Mucosa of stomach (tissue), 1 donor: ENCODE measurements at regions not wholly inside any gene's neighbourhood (a gene's known extent, or its start where the extent isn't known, plus 50 kb on each side); places are given as distances from the start of the nearest gene placed in this dataset.

Source experiments
- H3K27me3 ChIP-seq: one replicate; pipeline ENCODE4 v1.7.0; 2013; ENCODE audit warnings: mild to moderate bottlenecking, low read length; ENCODE audit not compliant: control insufficient read depth, insufficient read depth
- H3K36me3 ChIP-seq: one replicate; pipeline ENCODE4 v1.7.0; 2013; ENCODE audit warnings: low read length; ENCODE audit not compliant: control insufficient read depth, insufficient read depth
- H3K4me1 ChIP-seq: one replicate; pipeline ENCODE4 v1.7.0; 2013; ENCODE audit warnings: mild to moderate bottlenecking, low read length; ENCODE audit not compliant: control insufficient read depth, insufficient read depth
- H3K4me3 ChIP-seq: one replicate; pipeline ENCODE4 v1.7.0; 2013; ENCODE audit warnings: low read length
- H3K9ac ChIP-seq: one replicate; pipeline ENCODE4 v1.7.0; 2013; ENCODE audit warnings: mild to moderate bottlenecking, low read length, moderate library complexity
- H3K9me3 ChIP-seq: one replicate; pipeline ENCODE4 v1.7.0; 2013; ENCODE audit warnings: mild to moderate bottlenecking, low read length, moderate library complexity; ENCODE audit not compliant: control insufficient read depth
- donor health status: Pancreatic carcinoma.

DNA sequence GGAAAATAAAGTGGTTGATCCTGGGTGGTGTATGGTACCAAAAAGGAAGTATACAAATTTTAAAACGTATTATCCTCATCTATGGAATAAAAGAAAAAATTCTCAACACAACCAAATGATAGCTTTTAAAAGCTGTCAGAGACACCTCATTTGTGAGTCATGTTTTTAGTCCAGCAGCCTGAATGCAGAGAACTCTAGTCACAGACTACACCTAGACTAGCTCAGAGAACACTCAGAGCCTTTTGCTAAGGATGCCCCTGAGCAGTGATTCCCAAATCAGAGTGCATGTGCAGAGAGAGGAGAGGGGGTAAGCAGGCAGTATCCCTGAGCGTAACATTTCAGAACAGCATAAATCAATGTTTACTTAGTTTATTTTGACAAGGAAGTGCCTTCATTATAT is 809.3 kb downstream of the HACE1 start:
- no peak overlapping the region for H3K9ac ChIP-seq
- H3K9me3 ChIP-seq = no peaks in the 10 kb centered on the region
- H3K36me3 ChIP-seq = no peaks in the 10 kb centered on the region

DNA sequence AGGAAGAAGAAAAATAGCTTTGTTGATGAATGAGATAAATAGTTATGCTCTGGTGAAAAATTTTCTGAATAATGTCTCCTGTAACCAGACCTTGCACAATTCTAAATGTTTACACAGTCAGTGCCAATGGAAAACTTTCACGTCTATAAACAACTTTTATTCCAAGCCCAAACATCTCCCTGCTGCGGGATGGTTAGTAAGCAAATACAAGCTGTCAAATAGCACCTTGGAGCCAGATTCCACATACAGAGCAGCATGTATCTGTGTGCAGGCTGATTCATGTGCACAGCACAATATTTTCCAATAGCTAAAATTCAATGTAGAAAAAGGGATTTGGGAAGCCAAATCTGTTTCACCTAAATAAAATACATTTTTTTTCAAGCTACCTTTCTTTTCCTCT is 813.3 kb downstream of the HACE1 start:
- no peaks in the 10 kb centered on the region for H3K36me3 ChIP-seq
- no peak overlapping the region for H3K4me3 ChIP-seq
- H3K9ac ChIP-seq = no peak overlapping the region
- no peaks in the 10 kb centered on the region for H3K4me1 ChIP-seq
- no peaks in the 10 kb centered on the region for H3K9me3 ChIP-seq
- no peaks in the 10 kb centered on the region for H3K27me3 ChIP-seq

More for the DNA sequence above, 809.3 kb downstream of the HACE1 start:
- no peak overlapping the region for H3K4me3 ChIP-seq
- no peaks in the 10 kb centered on the region for H3K27me3 ChIP-seq
- H3K4me1 ChIP-seq = no peaks in the 10 kb centered on the region

DNA sequence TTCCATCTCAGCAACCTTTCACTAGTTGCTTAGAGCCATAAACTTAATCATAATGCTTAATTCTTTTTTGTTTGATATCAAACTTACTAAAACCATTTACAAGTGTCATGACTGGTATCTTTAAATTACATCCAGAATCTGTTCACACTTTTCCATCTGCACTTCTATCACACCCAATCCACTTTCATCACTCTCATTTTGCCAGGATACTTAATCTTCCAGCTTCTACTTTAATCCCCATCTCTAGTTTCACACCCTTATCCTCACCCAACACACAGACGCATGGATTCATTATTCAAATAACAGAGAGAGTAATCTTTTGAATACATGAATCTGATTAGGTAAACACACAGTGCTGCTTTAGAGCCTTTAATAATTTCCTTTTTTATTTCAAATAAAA is 828.4 kb downstream of the HACE1 start:
- no peak overlapping the region for H3K9ac ChIP-seq
- no peaks in the 10 kb centered on the region for H3K4me1 ChIP-seq
- no peaks in the 10 kb centered on the region for H3K36me3 ChIP-seq
- H3K9me3 ChIP-seq = no peaks in the 10 kb centered on the region
- H3K27me3 ChIP-seq = no peaks in the 10 kb centered on the region
- no peak overlapping the region for H3K4me3 ChIP-seq

DNA sequence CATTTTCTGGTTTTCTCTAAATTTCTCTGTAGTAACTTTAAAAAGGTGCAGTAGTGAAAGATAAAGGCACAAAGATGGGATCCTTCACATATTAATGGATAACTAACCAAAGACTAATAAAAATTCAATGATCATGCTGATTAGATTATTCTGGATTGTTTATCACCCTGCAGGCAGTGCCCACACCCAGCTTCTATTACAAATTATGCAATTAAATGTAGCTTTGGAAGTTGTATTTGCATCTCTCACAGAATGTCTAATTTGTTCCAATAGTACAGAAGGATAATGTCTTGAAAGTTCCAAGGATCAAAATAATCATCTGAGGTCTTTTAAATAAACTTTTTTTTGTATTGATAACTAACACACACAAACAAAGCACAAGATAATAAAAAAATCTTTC is 837.6 kb downstream of the HACE1 start:
- H3K27me3 ChIP-seq = no peaks in the 10 kb centered on the region
- H3K36me3 ChIP-seq = no peaks in the 10 kb centered on the region
- H3K9ac ChIP-seq = no peak overlapping the region
- H3K4me1 ChIP-seq = no peaks in the 10 kb centered on the region
- no peak overlapping the region for H3K4me3 ChIP-seq
- no peaks in the 10 kb centered on the region for H3K9me3 ChIP-seq

GRCh38 chr6:104019075-104019753 is 840.5 kb downstream of the HACE1 start:
- no peak overlapping the region for H3K4me3 ChIP-seq
- H3K36me3 ChIP-seq = no peaks in the 10 kb centered on the region
- H3K9ac ChIP-seq = no peak overlapping the region
- no peaks in the 10 kb centered on the region for H3K27me3 ChIP-seq
- no peaks in the 10 kb centered on the region for H3K9me3 ChIP-seq
- H3K4me1 ChIP-seq = no peaks in the 10 kb centered on the region

DNA sequence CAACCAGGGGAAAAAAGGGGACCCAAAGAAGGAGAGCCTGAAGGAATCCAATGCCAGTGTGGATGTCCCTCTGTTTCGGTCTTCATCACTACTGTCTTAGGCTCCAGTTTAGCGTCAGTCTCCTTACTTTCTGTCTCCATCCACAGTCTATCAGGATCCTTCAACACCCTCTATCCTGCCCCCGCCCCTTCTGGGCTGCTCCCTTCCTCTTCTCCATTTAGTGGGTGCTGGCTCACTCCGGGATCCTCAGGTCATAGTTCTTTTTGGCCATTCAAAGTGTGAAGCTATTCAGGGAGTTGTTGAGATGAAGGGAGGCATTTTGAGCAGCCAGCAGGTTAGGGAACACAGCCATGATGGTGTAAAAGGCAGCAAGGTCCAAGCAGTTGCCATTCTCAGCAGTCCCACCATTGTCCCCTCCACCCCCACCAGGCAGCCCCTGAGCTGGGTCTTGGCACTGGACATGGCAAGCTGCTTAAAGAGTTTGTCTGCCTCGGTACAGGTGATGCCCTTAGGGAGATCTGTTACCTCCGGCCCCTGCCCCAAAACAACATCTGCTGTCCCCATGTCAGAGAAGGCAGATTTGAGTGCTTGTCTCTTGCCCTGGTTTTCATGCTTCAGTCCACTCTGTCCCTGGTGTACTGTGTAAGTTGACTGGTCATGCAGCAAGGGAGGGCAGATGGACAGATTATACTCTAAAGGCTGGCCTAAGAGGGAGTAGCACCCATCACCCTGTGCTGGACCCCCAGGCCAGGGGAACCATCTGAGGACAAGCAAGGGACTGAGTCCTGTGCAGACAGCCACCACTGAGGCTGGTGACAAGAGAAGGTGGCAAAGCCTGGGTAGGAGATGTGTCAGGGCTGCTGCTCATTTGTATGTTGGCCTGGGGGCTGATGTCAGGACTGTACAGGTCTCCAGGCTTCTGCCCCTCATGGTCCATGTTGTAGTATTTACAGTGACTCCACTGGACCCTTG is 842.0 kb downstream of the HACE1 start:
- Histone ChIP-seq H3K4me1 (no peaks in the 10 kb centered on the region), H3K36me3 (no peaks in the 10 kb centered on the region), H3K9ac (no peak overlapping the region), H3K4me3 (no peak overlapping the region), H3K9me3 (no peaks in the 10 kb centered on the region), H3K27me3 (no peaks in the 10 kb centered on the region)

GRCh38 chr6:104014163-104014959 is 845.4 kb downstream of the HACE1 start:
- Histone ChIP-seq H3K4me1 (no peaks in the 10 kb centered on the region), H3K27me3 (no peaks in the 10 kb centered on the region), H3K9ac (no peak overlapping the region), H3K36me3 (no peaks in the 10 kb centered on the region), H3K4me3 (no peak overlapping the region), H3K9me3 (no peaks in the 10 kb centered on the region)

DNA sequence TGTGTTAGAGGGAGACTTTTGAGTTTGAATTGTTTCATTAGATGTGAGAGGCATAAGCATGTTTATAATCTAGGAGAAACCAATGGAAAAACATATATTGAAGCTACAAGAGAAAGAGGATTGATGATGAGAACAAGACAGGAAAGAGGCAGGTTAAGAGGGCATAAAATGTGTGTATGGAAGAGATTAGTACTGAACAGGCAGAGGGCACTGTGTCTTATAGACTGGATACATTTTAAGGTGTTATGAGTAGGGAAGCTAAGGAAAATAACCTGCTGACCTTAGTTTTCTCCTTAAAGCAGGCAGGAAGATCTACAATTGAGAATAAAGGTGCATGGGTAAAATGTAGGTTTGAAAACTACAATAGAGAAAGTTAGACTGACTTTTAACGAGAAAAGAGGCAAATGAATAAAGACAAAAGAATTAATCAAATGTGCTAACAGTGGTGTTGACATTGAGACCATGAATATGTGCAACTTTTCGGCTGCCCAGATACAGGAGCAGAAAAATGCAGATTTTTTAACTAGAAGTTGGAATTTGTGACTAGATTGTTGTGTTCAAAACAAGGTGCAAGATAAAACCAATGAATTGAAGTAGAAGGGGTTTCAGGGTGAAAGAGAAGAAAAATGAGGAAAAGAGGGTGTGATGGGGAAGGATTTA is 846.3 kb downstream of the HACE1 start:
- Histone ChIP-seq H3K36me3 (no peaks in the 10 kb centered on the region), H3K9me3 (no peaks in the 10 kb centered on the region), H3K4me1 (no peaks in the 10 kb centered on the region), H3K4me3 (no peak overlapping the region), H3K27me3 (no peaks in the 10 kb centered on the region), H3K9ac (no peak overlapping the region)

GRCh38 chr6:104010897-104011296 is 848.8 kb downstream of the HACE1 start:
- no peaks in the 10 kb centered on the region for H3K36me3 ChIP-seq
- H3K9ac ChIP-seq = no peak overlapping the region
- H3K4me1 ChIP-seq = no peaks in the 10 kb centered on the region
- no peak overlapping the region for H3K4me3 ChIP-seq
- H3K9me3 ChIP-seq = no peaks in the 10 kb centered on the region
- no peaks in the 10 kb centered on the region for H3K27me3 ChIP-seq

- H3K36me3 ChIP-seq = no peaks in the 10 kb centered on the region
- H3K4me3 ChIP-seq = no peak overlapping the region
- no peaks in the 10 kb centered on the region for H3K9me3 ChIP-seq
- H3K9ac ChIP-seq = no peak overlapping the region
- no peaks in the 10 kb centered on the region for H3K4me1 ChIP-seq
- H3K27me3 ChIP-seq = no peaks in the 10 kb centered on the region
Observed at GRCh38 chr6:104003803-104004516, 855.8 kb downstream of the HACE1 start.

DNA sequence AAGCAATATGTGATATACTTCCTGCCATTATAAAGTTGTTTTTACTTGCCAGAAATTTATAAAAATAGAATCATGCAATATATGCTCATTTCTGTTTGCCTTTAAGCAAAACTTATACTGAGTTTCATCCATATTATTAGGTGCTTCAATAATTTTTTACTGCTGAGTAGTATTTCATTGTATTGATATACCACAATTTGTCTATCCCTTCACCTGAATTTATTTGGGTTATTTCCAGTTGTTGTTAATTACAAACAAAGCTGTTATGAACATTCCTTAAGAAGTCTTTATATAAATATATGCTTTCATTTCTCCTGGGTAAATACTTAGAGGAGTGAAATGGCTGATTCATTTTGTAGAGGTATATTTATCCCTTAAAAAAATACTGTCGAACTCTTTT is 864.1 kb downstream of the HACE1 start:
- Histone ChIP-seq H3K4me1 (no peaks in the 10 kb centered on the region), H3K27me3 (no peaks in the 10 kb centered on the region), H3K36me3 (no peaks in the 10 kb centered on the region), H3K9me3 (no peaks in the 10 kb centered on the region), H3K4me3 (no peak overlapping the region), H3K9ac (no peak overlapping the region)
